Activated naive CD4-positive, alpha-beta T cell treated with anti-CD3 and anti-CD28 coated beads, Interleukin-2, amount 10 ng/mL, durations not matched to agents 7 days and 5 days (primary cell): ENCODE measurements at regions not wholly inside any gene's neighbourhood (a gene's known extent, or its start where the extent isn't known, plus 50 kb on each side); places are given as distances from the start of the nearest gene placed in this dataset.
"Not testable (repeated sequence)": the region's sequence is repeated elsewhere in the genome, so short reads cannot be mapped to it uniquely, and the experiment has no call there.

Experiments used
- CTCF ChIA-PET: fragments of 350-600 bp; sonication (Branson Sonifier 250); formaldehyde crosslinking; loops from one replicate; lab custom pipeline; 2021; ENCODE audit warnings: antibody characterized with exemption; lab: Charles Lee
- DNase-seq: peaks from one replicate; pipeline ENCODE4 v3.0.0-alpha.2; 2020
- H3K27ac Mint-ChIP-seq: one replicate; pipeline ENCODE4 v1.8.0; 2021; ENCODE audit warnings: mild to moderate bottlenecking, moderate library complexity, mixed read lengths
- H3K27me3 Mint-ChIP-seq: one replicate; pipeline ENCODE4 v1.8.0; 2021; ENCODE audit warnings: mild to moderate bottlenecking, mixed read lengths
- H3K36me3 Mint-ChIP-seq: one replicate; pipeline ENCODE4 v1.8.0; 2021; ENCODE audit warnings: mixed read lengths
- H3K4me1 Mint-ChIP-seq: one replicate; pipeline ENCODE4 v1.8.0; 2021; ENCODE audit warnings: mixed read lengths
- H3K4me3 Mint-ChIP-seq: one replicate; pipeline ENCODE4 v1.8.0; 2021; ENCODE audit warnings: mild to moderate bottlenecking, moderate library complexity, mixed read lengths
- H3K9me3 Mint-ChIP-seq: one replicate; pipeline ENCODE4 v1.8.0; 2021; ENCODE audit warnings: mixed read lengths

- H3K27ac Mint-ChIP-seq = no peak overlapping the region
- no peaks in the 10 kb centered on the region for H3K36me3 Mint-ChIP-seq
- no peaks in the 10 kb centered on the region for H3K9me3 Mint-ChIP-seq
- no peak for DNase-seq
- no peaks in the 10 kb centered on the region for H3K27me3 Mint-ChIP-seq
- H3K4me3 Mint-ChIP-seq = no peak overlapping the region
- H3K4me1 Mint-ChIP-seq = no peaks in the 10 kb centered on the region
- CTCF ChIA-PET = no interaction called here
Observed at GRCh38 chr4:103449296-103450023, 251.3 kb upstream of the CENPE start.

- Mint-ChIP-seq H3K9me3 (no peaks in the 10 kb centered on the region), H3K4me3 (no peak overlapping the region), H3K27me3 (no peaks in the 10 kb centered on the region), H3K36me3 (no peaks in the 10 kb centered on the region), H3K4me1 (no peaks in the 10 kb centered on the region), H3K27ac (no peak overlapping the region)
- CTCF ChIA-PET = no interaction called here
- no peak for DNase-seq
Observed at GRCh38 chr4:103445377-103445776, 247.2 kb upstream of the CENPE start.

DNA sequence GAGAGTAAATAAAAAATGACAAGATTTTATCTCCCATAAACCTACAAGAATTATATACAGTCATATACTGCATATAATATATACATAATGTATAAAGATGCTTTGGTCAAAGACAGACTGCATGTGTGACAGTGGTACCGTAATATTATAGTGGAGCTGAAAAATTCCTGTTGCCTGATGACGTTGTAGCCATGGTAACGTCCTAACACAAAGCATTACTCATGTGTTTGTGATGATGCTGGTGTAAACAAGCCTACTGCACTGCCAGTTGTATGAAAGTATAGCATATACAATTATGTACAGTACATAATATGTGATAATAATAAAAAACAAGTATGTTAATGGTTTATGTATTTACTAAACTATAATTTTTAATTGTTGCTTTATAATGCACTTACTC, 245.2 kb upstream of the CENPE start:
- no peaks in the 10 kb centered on the region for H3K27me3 Mint-ChIP-seq
- CTCF ChIA-PET = no interaction called here
- H3K27ac Mint-ChIP-seq = no peak overlapping the region
- H3K9me3 Mint-ChIP-seq = no peaks in the 10 kb centered on the region
- no peak for DNase-seq
- no peak overlapping the region for H3K4me3 Mint-ChIP-seq
- H3K4me1 Mint-ChIP-seq = no peaks in the 10 kb centered on the region
- no peaks in the 10 kb centered on the region for H3K36me3 Mint-ChIP-seq

DNA sequence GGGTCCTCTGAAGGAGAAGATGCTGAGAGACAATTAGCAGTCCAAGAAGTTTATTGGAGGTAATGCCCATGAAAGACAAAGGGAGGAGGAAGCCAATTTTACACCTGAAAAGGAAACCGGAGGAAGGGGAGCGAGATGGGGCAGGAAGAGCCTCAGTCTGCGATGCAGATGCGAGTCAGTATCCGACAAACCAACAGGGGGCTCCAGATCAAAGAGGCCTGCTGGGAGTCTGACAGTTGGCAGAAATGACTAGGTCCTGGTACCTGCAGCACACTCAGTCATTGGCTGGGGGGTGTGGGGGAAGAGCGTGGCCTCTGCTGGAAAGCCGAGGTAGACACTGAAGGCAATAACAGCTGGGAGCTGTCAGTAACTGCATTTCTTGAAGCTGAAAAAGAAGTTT, 231.1 kb upstream of the CENPE start:
- H3K36me3 Mint-ChIP-seq = no peaks in the 10 kb centered on the region
- H3K27me3 Mint-ChIP-seq = no peaks in the 10 kb centered on the region
- CTCF ChIA-PET = no interaction called here
- no peak overlapping the region for H3K27ac Mint-ChIP-seq
- peak; percentile 21 for DNase-seq
- no peak overlapping the region for H3K4me3 Mint-ChIP-seq
- H3K4me1 Mint-ChIP-seq = no peaks in the 10 kb centered on the region
- H3K9me3 Mint-ChIP-seq = no peaks in the 10 kb centered on the region

DNA sequence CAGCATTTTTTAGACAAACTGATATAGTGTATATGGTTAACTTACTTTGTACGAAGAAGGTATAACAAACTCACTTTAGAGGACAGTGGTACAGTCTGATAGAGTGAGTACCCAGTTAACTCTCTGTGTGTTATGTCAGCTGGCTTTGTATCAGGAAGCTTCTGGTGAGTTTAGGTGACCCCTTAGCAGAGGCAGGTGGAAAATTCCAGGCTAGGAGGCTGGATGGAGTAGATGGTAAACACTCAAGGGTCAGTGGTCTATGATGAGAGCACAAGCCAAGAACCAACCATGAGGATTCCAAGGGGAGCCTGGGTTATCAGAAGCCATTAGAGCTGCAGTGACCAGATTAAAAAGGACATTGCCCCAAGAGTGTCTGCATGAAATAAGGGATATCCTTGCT, 227.3 kb upstream of the CENPE start:
- Mint-ChIP-seq H3K4me3 (no peak overlapping the region), H3K36me3 (no peaks in the 10 kb centered on the region), H3K9me3 (no peaks in the 10 kb centered on the region), H3K27ac (no peak overlapping the region), H3K4me1 (no peaks in the 10 kb centered on the region), H3K27me3 (no peaks in the 10 kb centered on the region)
- no peak for DNase-seq
- CTCF ChIA-PET = no interaction called here

DNA sequence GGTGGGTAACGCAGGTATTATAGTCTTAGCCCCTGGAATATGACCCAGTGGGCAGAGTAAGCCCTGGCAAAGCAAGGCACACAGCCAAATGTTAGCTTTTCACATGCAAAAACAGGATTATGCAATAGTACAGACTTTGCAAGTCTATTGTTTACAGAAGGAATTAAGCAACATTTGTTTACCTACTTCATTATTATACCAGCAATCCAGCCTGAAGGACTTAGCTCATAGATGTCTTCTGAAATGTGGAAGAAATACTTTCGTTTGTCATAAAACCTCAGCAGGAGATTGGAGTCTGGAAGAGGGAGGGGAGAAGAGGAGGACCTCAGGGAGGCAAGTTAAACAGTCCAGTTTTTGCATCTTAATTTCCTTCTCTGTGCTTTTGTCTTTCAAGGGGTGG, 226.7 kb upstream of the CENPE start:
- Mint-ChIP-seq H3K4me1 (no peaks in the 10 kb centered on the region), H3K36me3 (no peaks in the 10 kb centered on the region), H3K27me3 (no peaks in the 10 kb centered on the region), H3K9me3 (no peaks in the 10 kb centered on the region), H3K27ac (no peak overlapping the region), H3K4me3 (no peak overlapping the region)
- CTCF ChIA-PET = no interaction called here
- DNase-seq = no peak

DNA sequence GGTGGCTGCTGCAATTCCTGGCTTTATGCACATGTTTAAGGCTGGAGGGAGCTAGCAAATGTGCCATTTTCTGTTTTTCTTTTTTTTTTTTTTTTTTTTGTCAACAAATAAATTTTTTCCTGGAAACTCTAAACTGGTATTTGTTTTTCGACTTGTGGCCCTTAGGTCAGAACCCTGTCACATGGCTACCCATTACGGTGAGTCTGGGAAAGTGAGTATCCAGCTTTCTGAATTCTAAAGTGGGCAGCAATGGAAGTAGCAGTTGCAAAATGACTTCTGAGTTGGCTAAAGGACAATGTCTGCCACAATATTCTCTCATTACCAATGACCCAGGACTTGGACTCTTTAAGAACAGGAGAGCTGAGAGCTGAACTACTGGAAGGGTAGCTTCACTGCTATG, 225.1 kb upstream of the CENPE start:
- DNase-seq = no peak
- Mint-ChIP-seq H3K36me3 (no peaks in the 10 kb centered on the region), H3K27ac (no peak overlapping the region), H3K4me3 (no peak overlapping the region), H3K9me3 (peaks cover 2% of the 10 kb centered on the region), H3K27me3 (no peaks in the 10 kb centered on the region), H3K4me1 (no peaks in the 10 kb centered on the region)
- CTCF ChIA-PET = no interaction called here

- Mint-ChIP-seq H3K4me3 (no peak overlapping the region), H3K36me3 (no peaks in the 10 kb centered on the region)
- CTCF ChIA-PET = no interaction called here
Observed at GRCh38 chr4:103422467-103423219, 224.5 kb upstream of the CENPE start.

DNA sequence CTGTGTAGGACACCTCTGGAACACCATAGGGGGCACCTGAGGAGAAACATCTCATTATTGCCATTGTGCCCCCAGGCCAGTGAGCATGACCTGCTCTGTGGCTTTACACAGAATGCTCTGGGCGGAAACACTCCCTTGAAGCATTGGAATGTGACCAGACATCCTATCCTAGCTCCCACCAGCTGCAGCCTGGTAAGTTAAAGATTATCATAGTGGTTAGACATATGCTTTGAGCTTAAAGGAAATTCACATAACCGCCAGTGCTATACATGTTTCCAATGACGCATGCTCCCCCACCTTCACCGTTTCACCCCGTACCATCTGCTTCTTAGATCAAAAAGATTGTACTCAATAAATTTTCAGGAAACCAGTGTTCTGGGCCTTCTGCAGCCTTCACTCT, 217.7 kb upstream of the CENPE start:
- Mint-ChIP-seq H3K27ac (no peak overlapping the region), H3K4me1 (no peaks in the 10 kb centered on the region), H3K27me3 (no peaks in the 10 kb centered on the region), H3K9me3 (peaks cover 2% of the 10 kb centered on the region), H3K4me3 (no peak overlapping the region), H3K36me3 (no peaks in the 10 kb centered on the region)
- CTCF ChIA-PET = no interaction called here
- DNase-seq = no peak

More at GRCh38 chr4:103422467-103423219, 224.5 kb upstream of the CENPE start:
- Mint-ChIP-seq H3K27me3 (no peaks in the 10 kb centered on the region), H3K9me3 (peaks cover 2% of the 10 kb centered on the region), H3K27ac (no peak overlapping the region), H3K4me1 (no peaks in the 10 kb centered on the region)
- no peak for DNase-seq

DNA sequence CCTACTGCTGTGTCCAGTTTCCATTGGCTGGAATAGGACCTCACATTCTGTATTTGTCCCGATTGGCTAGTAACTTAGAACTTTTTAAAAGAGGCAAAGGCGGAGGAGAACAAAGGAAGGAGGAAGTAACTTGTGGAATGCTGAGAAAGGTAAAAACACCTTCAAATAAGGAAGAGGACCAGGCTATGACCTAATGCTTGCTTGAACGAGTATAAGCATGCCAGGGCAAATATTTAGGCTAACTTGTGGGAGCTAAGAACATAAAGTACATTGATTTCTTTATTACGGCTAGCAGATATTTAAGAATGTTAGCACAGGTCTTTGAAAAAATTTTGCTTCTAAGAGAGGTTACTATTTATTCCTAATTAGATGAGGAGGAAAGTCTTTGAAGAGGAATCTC, 214.5 kb upstream of the CENPE start:
- H3K4me3 Mint-ChIP-seq, H3K36me3 Mint-ChIP-seq, DNase-seq, H3K4me1 Mint-ChIP-seq, H3K9me3 Mint-ChIP-seq, H3K27ac Mint-ChIP-seq, CTCF ChIA-PET, H3K27me3 Mint-ChIP-seq: not testable (repeated sequence)

DNA sequence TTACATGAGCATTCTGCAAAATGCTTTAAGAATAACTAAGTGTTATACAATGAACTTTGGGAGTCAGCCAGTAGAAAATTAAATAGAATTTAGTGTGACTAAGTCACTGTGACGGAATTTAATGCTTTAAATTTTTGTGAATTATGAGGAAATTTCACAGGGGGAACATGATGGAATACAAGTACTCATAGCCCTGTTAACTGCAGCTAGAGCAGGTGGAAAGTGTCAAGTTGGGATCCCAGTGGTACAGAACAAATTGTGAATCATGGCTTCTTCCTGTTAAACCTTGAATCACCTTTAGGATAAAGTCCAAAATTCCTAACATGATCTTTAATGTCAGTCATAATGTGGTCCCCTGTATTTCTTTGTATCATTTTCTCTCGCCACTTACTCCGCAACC, 212.2 kb upstream of the CENPE start:
- CTCF ChIA-PET = no interaction called here
- Mint-ChIP-seq H3K4me1 (no peaks in the 10 kb centered on the region), H3K27ac (no peak overlapping the region), H3K9me3 (no peaks in the 10 kb centered on the region), H3K36me3 (no peaks in the 10 kb centered on the region), H3K4me3 (no peak overlapping the region), H3K27me3 (no peaks in the 10 kb centered on the region)
- no peak for DNase-seq

DNA sequence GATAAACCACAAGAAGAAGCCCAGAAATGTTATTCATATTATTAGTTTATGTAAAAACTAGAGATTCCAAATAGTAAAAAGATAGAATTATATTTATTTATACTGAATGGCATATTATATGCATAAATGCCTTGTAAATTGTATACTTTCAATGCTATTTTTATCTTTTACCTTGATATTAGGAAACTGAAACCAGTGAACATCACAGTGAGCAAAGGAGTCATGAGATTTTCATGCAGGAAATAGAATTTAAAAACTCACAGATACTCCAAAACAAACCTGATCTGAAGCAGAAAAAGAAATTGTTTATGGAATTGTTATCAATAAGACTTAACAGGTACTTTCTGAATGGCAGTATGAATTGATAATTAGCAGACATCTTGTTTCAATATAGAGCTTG, 207.3 kb upstream of the CENPE start:
- no peak for DNase-seq
- Mint-ChIP-seq H3K4me3 (no peak overlapping the region), H3K4me1 (no peaks in the 10 kb centered on the region), H3K36me3 (no peaks in the 10 kb centered on the region), H3K27ac (no peak overlapping the region), H3K9me3 (no peaks in the 10 kb centered on the region), H3K27me3 (no peaks in the 10 kb centered on the region)
- CTCF ChIA-PET = no interaction called here

DNA sequence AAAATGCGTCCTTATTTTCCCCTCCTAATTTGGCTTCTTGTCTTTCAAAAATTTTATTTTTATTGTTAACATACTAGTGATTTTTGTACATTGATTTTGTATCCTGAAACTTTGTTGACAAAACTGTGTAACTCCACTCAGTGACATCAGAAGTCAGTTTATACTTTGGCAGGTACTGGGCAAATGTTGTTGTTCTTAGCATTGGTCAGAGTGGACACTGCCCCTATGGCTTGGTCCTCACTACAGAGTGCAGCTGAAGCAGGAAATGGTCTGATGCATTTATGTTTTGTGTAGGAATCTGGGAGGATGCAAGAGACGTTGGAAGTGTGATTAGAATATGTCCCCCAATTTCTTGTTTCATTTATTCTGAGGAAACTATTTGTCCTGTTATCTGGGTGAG, 205.5 kb upstream of the CENPE start:
- Mint-ChIP-seq H3K9me3 (no peaks in the 10 kb centered on the region), H3K4me1 (no peaks in the 10 kb centered on the region), H3K36me3 (no peaks in the 10 kb centered on the region)

GRCh38 chr4:103402198-103402597, 204.1 kb upstream of the CENPE start:
- Mint-ChIP-seq H3K4me3 (no peak overlapping the region), H3K27me3 (no peaks in the 10 kb centered on the region), H3K36me3 (no peaks in the 10 kb centered on the region), H3K9me3 (no peaks in the 10 kb centered on the region), H3K4me1 (no peaks in the 10 kb centered on the region), H3K27ac (no peak overlapping the region)
- DNase-seq = no peak
- CTCF ChIA-PET = no interaction called here

More for the DNA sequence above, 205.5 kb upstream of the CENPE start:
- Mint-ChIP-seq H3K4me3 (no peak overlapping the region), H3K27me3 (no peaks in the 10 kb centered on the region), H3K27ac (no peak overlapping the region)
- CTCF ChIA-PET = no interaction called here
- no peak for DNase-seq

DNA sequence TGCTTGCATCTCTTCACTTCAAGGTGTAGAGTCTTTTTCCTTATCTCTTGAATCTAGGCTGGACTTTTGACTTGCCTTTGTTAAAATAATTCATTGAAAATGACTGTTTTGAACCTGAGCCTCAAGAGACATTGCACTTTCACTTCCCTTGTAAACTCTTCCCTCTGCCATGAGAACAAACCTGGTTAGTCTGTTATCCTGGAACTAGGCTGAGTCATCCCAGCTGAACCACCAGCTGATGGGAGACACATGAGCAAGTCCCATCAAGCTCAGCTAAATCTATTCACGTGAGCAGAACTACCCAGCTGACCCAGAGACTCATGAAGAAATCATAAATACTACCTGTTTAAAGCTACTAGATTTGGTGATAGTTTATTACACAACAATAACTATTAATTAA, 202.3 kb upstream of the CENPE start:
- no peak overlapping the region for H3K27ac Mint-ChIP-seq
- no peaks in the 10 kb centered on the region for H3K4me1 Mint-ChIP-seq
- H3K9me3 Mint-ChIP-seq = no peaks in the 10 kb centered on the region
- CTCF ChIA-PET = no interaction called here
- H3K27me3 Mint-ChIP-seq = no peaks in the 10 kb centered on the region
- H3K36me3 Mint-ChIP-seq = no peaks in the 10 kb centered on the region
- DNase-seq = no peak
- H3K4me3 Mint-ChIP-seq = no peak overlapping the region
